H1 (cell line): ENCODE measurements at regions not wholly inside any gene's neighbourhood (a gene's known extent, or its start where the extent isn't known, plus 50 kb on each side); places are given as distances from the start of the nearest gene placed in this dataset.

Experiments used
- CTCF ChIA-PET: fragments of 300-600 bp; sonication (Branson Sonifier 250); formaldehyde crosslinking; loops from one replicate; lab custom pipeline; 2021; ENCODE audit not compliant: partially characterized antibody; lab: Charles Lee
- POLR2A ChIA-PET: fragments of 300-600 bp; sonication (Branson Sonifier 250); formaldehyde crosslinking; loops from one replicate; lab custom pipeline; 2021; ENCODE audit warnings: inconsistent platforms; ENCODE audit not compliant: partially characterized antibody; lab: Charles Lee
- DNase-seq, 2 experiments: peaks; one replicate each; pipeline versions ENCODE4 v3.0.0 to v3.0.0-alpha.2; 2010 to 2022; ENCODE audit warnings: low spot score in 2 of 2, low read depth in 1 of 2, mixed read lengths in 1 of 2
- FAIRE-seq: peaks from 2 replicates; lab custom pipeline; 2011; peaks lifted over from hg19 to GRCh38; lab: Jason Lieb, UNC
- H2AFZ ChIP-seq: 2 replicates; pipeline ENCODE4 v1.8.1; 2012; ENCODE audit warnings: low read length, inconsistent platforms
- H2AK5ac ChIP-seq: 2 replicates; pipeline ENCODE4 v1.6.1; 2013; ENCODE audit warnings: low read depth, low read length
- H2BK120ac ChIP-seq: replicated peaks from 2 replicates; pipeline ENCODE3; 2013; ENCODE audit warnings: low read depth, low read length, inconsistent platforms
- H2BK12ac ChIP-seq: 2 replicates; pipeline ENCODE4 v1.6.1; 2013; ENCODE audit warnings: low read depth, low read length
- H2BK15ac ChIP-seq: 2 replicates; pipeline ENCODE4 v1.6.1; 2013; ENCODE audit warnings: low read length
- H2BK20ac ChIP-seq: 2 replicates; pipeline ENCODE4 v1.6.1; 2013; ENCODE audit warnings: low read length
- H2BK5ac ChIP-seq: 2 replicates; pipeline ENCODE4 v1.6.1; 2013; ENCODE audit warnings: low read depth, low read length
- H3K14ac ChIP-seq: 2 replicates; pipeline ENCODE4 v1.6.1; 2013; ENCODE audit warnings: inconsistent platforms; ENCODE audit not compliant: insufficient read length
- H3K18ac ChIP-seq: 2 replicates; pipeline ENCODE4 v1.6.1; 2013; ENCODE audit warnings: low read length; ENCODE audit errors: extremely low read depth
- H3K23ac ChIP-seq: 2 replicates; pipeline ENCODE4 v1.6.1; 2013; ENCODE audit warnings: inconsistent platforms; ENCODE audit not compliant: insufficient read length
- H3K23me2 ChIP-seq: 2 replicates; pipeline ENCODE4 v1.6.1; 2013; ENCODE audit warnings: low read depth, low read length
- H3K27ac ChIP-seq: 2 replicates; pipeline ENCODE4 v1.6.1; 2011; ENCODE audit warnings: low read depth, low read length, inconsistent platforms
- H3K27me3 ChIP-seq, 4 experiments: replicated peaks in 1 of 4; 1 replicate in 1 of 4; 2 replicates in 3 of 4; pipeline versions ENCODE4 v1.6.1 to v1.8.1; 2011 to 2013; ENCODE audit warnings: low read length in 3 of 4, mild to moderate bottlenecking in 3 of 4, inconsistent platforms in 2 of 4, mixed read lengths in 2 of 4, moderate library complexity in 1 of 4; ENCODE audit not compliant: control insufficient read depth in 3 of 4, insufficient read depth in 3 of 4; ENCODE audit errors: extremely low read depth in 1 of 4
- H3K36me3 ChIP-seq, 4 experiments: 2 replicates each; pipeline versions ENCODE4 v1.6.1 to v1.8.1; 2011 to 2013; ENCODE audit warnings: mild to moderate bottlenecking in 4 of 4, low read length in 3 of 4, moderate library complexity in 2 of 4, control low read depth in 1 of 4, inconsistent platforms in 1 of 4; ENCODE audit not compliant: insufficient read depth in 4 of 4, control insufficient read depth in 2 of 4
- H3K4ac ChIP-seq: replicated peaks from 2 replicates; pipeline ENCODE3; 2013; ENCODE audit warnings: low read length, low read depth, mixed read lengths, inconsistent platforms; ENCODE audit not compliant: insufficient read length
- H3K4me1 ChIP-seq, 4 experiments: replicated peaks in 1 of 4; 1 replicate in 1 of 4; 2 replicates in 3 of 4; pipeline versions ENCODE4 v1.6.1 to v1.8.1; 2011 to 2013; ENCODE audit warnings: low read length in 3 of 4, inconsistent platforms in 2 of 4, mixed read lengths in 1 of 4; ENCODE audit not compliant: insufficient read depth in 4 of 4, control insufficient read depth in 3 of 4
- H3K4me2 ChIP-seq, 2 experiments: 2 replicates each; pipeline versions ENCODE4 v1.6.1 to v1.8.1; 2011 to 2013; ENCODE audit warnings: low read depth in 2 of 2, low read length in 2 of 2, control low read depth in 1 of 2, inconsistent platforms in 1 of 2, mild to moderate bottlenecking in 1 of 2; ENCODE audit not compliant: insufficient read depth in 1 of 2
- H3K4me3 ChIP-seq, 4 experiments: fragments of 200-600, 300-600 bp in 1 of 4; sonication (generic), shearing (Covaris generic), sonication (Bioruptor Twin) in 1 of 4; 2 replicates each; pipeline versions ENCODE4 v1.5.1 to v1.8.1; 2011 to 2016; ENCODE audit warnings: low read length in 4 of 4, low read depth in 3 of 4, control low read depth in 2 of 4, inconsistent platforms in 2 of 4, mild to moderate bottlenecking in 2 of 4, mixed read lengths in 1 of 4, moderate library complexity in 1 of 4; ENCODE audit not compliant: insufficient read depth in 2 of 4; ENCODE audit errors: extremely low read depth in 1 of 4
- H3K56ac ChIP-seq: replicated peaks from 2 replicates; pipeline ENCODE3; 2013; ENCODE audit warnings: low read depth, mild to moderate bottlenecking, mixed read lengths, low read length, inconsistent platforms; ENCODE audit not compliant: insufficient read length
- H3K79me1 ChIP-seq: 2 replicates; pipeline ENCODE4 v1.6.1; 2013; ENCODE audit warnings: low read depth, low read length, control low read depth
- H3K79me2 ChIP-seq, 2 experiments: 2 replicates each; pipeline versions ENCODE4 v1.6.1 to v1.8.1; 2012 to 2013; ENCODE audit warnings: low read length in 2 of 2, mild to moderate bottlenecking in 2 of 2, inconsistent platforms in 1 of 2; ENCODE audit not compliant: insufficient read depth in 2 of 2, control insufficient read depth in 1 of 2
- H3K9ac ChIP-seq, 4 experiments: replicated peaks in 1 of 4; 1 replicate in 1 of 4; 2 replicates in 3 of 4; pipeline versions ENCODE4 v1.6.1 to v1.8.1; 2011 to 2013; ENCODE audit warnings: low read depth in 3 of 4, low read length in 3 of 4, control low read depth in 2 of 4, mild to moderate bottlenecking in 2 of 4, moderate library complexity in 2 of 4, inconsistent platforms in 1 of 4; ENCODE audit errors: extremely low read depth in 1 of 4
- H3K9me3 ChIP-seq, 2 experiments: 2 replicates each; pipeline versions ENCODE4 v1.6.1 to v1.8.1; 2012 to 2013; ENCODE audit warnings: mild to moderate bottlenecking in 2 of 2, moderate library complexity in 2 of 2, control low read depth in 1 of 2, inconsistent platforms in 1 of 2, low read depth in 1 of 2, low read length in 1 of 2, mixed read lengths in 1 of 2; ENCODE audit not compliant: insufficient read depth in 2 of 2
- H4K20me1 ChIP-seq, 2 experiments: replicated peaks in 1 of 2; 2 replicates each; pipeline versions ENCODE3 to v1.8.1; 2011 to 2013; ENCODE audit warnings: inconsistent platforms in 2 of 2, low read length in 2 of 2, mild to moderate bottlenecking in 1 of 2; ENCODE audit not compliant: insufficient read depth in 2 of 2, control insufficient read depth in 1 of 2
- H4K5ac ChIP-seq: 2 replicates; pipeline ENCODE4 v1.6.1; 2013; ENCODE audit warnings: low read length, low read depth, mixed read lengths, inconsistent platforms; ENCODE audit not compliant: insufficient read length
- H4K8ac ChIP-seq: 2 replicates; pipeline ENCODE4 v1.8.0; 2013; ENCODE audit warnings: mild to moderate bottlenecking, moderate library complexity, low read length, inconsistent platforms; ENCODE audit not compliant: insufficient read depth; ENCODE audit errors: extremely low read depth
- H4K91ac ChIP-seq: replicated peaks from 2 replicates; pipeline ENCODE3; 2013; ENCODE audit warnings: low read length, mixed read lengths, inconsistent platforms; ENCODE audit not compliant: insufficient read length
- BACH1 ChIP-seq: IDR thresholded peaks from 2 replicates; pipeline ENCODE4 v1.6.1; 2012; ENCODE audit warnings: low read length, improper control_type of control experiment
- BRCA1 ChIP-seq: IDR thresholded peaks from 2 replicates; pipeline ENCODE4 v1.6.1; 2012; ENCODE audit warnings: low read depth, low read length, improper control_type of control experiment
- CREB1 ChIP-seq: IDR thresholded peaks from 2 replicates; pipeline ENCODE4 v1.6.1; 2012; ENCODE audit warnings: inconsistent platforms
- KDM5A ChIP-seq: fragments of 200-600 bp; IDR thresholded peaks from 2 replicates; pipeline ENCODE4 v1.7.1; 2012; ENCODE audit warnings: mild to moderate bottlenecking, low read length, inconsistent platforms, mixed read lengths
- MAX ChIP-seq: IDR thresholded peaks from 2 replicates; pipeline ENCODE4 v1.6.1; 2012; ENCODE audit warnings: inconsistent platforms
- NANOG ChIP-seq: IDR thresholded peaks from 2 replicates; pipeline ENCODE4 v1.6.1; 2011; ENCODE audit warnings: low read length, low read depth, mild to moderate bottlenecking, inconsistent platforms; ENCODE audit not compliant: insufficient read depth, poor library complexity, severe bottlenecking
- POLR2A ChIP-seq, 2 experiments: IDR thresholded peaks; 1 replicate in 1 of 2; 2 replicates in 1 of 2; pipeline ENCODE4 v1.6.1; 2011; ENCODE audit warnings: low read depth in 2 of 2, low read length in 2 of 2, mild to moderate bottlenecking in 2 of 2; ENCODE audit errors: control extremely low read depth in 1 of 2
- RAD21 ChIP-seq, 2 experiments: IDR thresholded peaks in 1 of 2; conservative IDR thresholded peaks in 1 of 2; 2 replicates each; pipeline ENCODE4 v1.6.1; 2011; ENCODE audit warnings: low read depth in 2 of 2, low read length in 2 of 2, improper control_type of control experiment in 1 of 2, inconsistent platforms in 1 of 2, mild to moderate bottlenecking in 1 of 2, moderate library complexity in 1 of 2
- RNF2 ChIP-seq: fragments of 200-900, 300-1000 bp; sonication (generic); IDR thresholded peaks from 2 replicates; pipeline ENCODE4 v1.7.1; 2016; ENCODE audit warnings: borderline replicate concordance, low read depth, mild to moderate bottlenecking, antibody characterized with exemption, low read length; ENCODE audit not compliant: poor library complexity, severe bottlenecking; ENCODE audit errors: missing control alignments
- SRF ChIP-seq: IDR thresholded peaks from 2 replicates; pipeline ENCODE4 v1.6.1; 2011; ENCODE audit warnings: mild to moderate bottlenecking, low read depth, low read length, moderate library complexity
- WGBS, 2 experiments: shearing (Covaris generic) in 1 of 2; methylation state at CpG; one replicate each; pipeline versions ENCODE4 v1.1.6 to v1.1.7; 2013 to 2015; ENCODE audit warnings: low lambda C conversion rate in 2 of 2, mixed read lengths in 2 of 2, inconsistent platforms in 1 of 2, low coverage in 1 of 2, missing lambda C conversion rate in 1 of 2; ENCODE audit not compliant: insufficient replicate concordance in 2 of 2, insufficient coverage in 1 of 2, insufficient read length in 1 of 2; ENCODE audit errors: extremely low coverage in 1 of 2, missing lambda C conversion rate in 1 of 2; 5-methylcytosine and 5-hydroxymethylcytosine counted together
- TF ChIP-seq, protein P1 (sequence below): IDR thresholded peaks from 2 replicates; pipeline ENCODE4 v1.6.1; 2011; ENCODE audit warnings: low read depth, mild to moderate bottlenecking, low read length; ENCODE audit not compliant: insufficient read depth

DNA sequence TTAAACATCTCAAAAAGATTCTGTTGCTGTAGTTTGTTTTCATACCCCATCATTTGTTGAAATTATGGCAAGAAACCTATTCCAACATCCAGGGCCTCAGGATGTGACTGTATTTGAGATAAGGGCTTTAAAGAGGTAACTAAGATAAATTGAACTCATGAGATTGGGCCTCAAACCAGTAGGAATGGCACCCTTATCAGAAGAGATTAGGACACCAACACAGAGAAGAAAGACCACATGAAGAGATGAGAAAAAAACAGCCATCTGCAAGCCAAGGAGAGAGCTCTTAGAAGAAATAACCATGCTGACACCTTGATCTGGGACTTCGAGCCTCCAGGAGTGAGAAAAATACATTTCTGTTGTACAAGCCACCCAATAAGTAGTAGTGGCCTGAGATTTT, 157.7 kb downstream of the CGGBP1 start:
- no peak overlapping the region for H4K5ac ChIP-seq
- DNase-seq (no peak), FAIRE-seq (no peak)
- no peak overlapping the region for H4K91ac ChIP-seq
- H3K14ac ChIP-seq: no peak overlapping the region
- no peak overlapping the region for H2AK5ac ChIP-seq
- no peaks in the 10 kb centered on the region for H3K4me1 ChIP-seq
- 80% methylated on average over 1 of the region's 1 CpG; no CpG with 5 or more reads in 1 of the 2 experiments for WGBS, 2 experiments
- H2AFZ ChIP-seq: no peak overlapping the region
- TF ChIP-seq BACH1 (no peak), POLR2A (IDR thresholded peaks at IDR 0.05; ENCODE audit: control extremely low read depth in 1 of 2, low read depth in 2 of 2, low read length in 2 of 2) (no peak), KDM5A (no peak), BRCA1 (no peak), SRF (no peak), RNF2 (no peak), CREB1 (no peak), MAX (no peak), NANOG (no peak), RAD21 (IDR thresholded peaks at IDR 0.05 in 1 of 2, conservative IDR thresholded peaks at IDR 0.05 in 1 of 2; ENCODE audit: low read depth in 2 of 2, low read length in 2 of 2) (no peak)
- TF ChIP-seq, protein P1, sequence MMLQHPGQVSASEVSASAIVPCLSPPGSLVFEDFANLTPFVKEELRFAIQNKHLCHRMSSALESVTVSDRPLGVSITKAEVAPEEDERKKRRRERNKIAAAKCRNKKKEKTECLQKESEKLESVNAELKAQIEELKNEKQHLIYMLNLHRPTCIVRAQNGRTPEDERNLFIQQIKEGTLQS: no peak
- H3K18ac ChIP-seq: no peak overlapping the region
- H2BK15ac ChIP-seq: no peak overlapping the region
- no peak overlapping the region for H3K4ac ChIP-seq
- H2BK5ac ChIP-seq: no peak overlapping the region
- POLR2A ChIA-PET: no interaction called here
- no peaks in the 10 kb centered on the region for H4K20me1 ChIP-seq
- H3K9ac ChIP-seq: no peak overlapping the region
- H2BK20ac ChIP-seq: no peak overlapping the region
- CTCF ChIA-PET: interaction anchor here (1.1 kb wide), 1 partner anchor 165 kb away, joined by 3 read pairs; no protein-coding TSS in a partner anchor
- H3K79me2 ChIP-seq: no peaks in the 10 kb centered on the region
- no peaks in the 10 kb centered on the region for H3K36me3 ChIP-seq
- H3K27ac ChIP-seq: no peak overlapping the region
- no peak overlapping the region for H2BK120ac ChIP-seq
- H3K56ac ChIP-seq: no peak overlapping the region
- H3K23me2 ChIP-seq: no peaks in the 10 kb centered on the region
- H3K4me3 ChIP-seq: no peak overlapping the region
- no peak overlapping the region for H3K4me2 ChIP-seq
- H3K27me3 ChIP-seq: no peaks in the 10 kb centered on the region
- H3K9me3 ChIP-seq: no peaks in the 10 kb centered on the region
- no peak overlapping the region for H2BK12ac ChIP-seq
- no peak overlapping the region for H4K8ac ChIP-seq
- no peak overlapping the region for H3K23ac ChIP-seq
- no peaks in the 10 kb centered on the region for H3K79me1 ChIP-seq
